Left kidney (tissue), 1 donor: ENCODE measurements at regions not wholly inside any gene's neighbourhood (a gene's known extent, or its start where the extent isn't known, plus 50 kb on each side); places are given as distances from the start of the nearest gene placed in this dataset.

Source experiments
- DNase-seq: peaks from one replicate; pipeline ENCODE4 v3.0.0-alpha.2; 2013

DNA sequence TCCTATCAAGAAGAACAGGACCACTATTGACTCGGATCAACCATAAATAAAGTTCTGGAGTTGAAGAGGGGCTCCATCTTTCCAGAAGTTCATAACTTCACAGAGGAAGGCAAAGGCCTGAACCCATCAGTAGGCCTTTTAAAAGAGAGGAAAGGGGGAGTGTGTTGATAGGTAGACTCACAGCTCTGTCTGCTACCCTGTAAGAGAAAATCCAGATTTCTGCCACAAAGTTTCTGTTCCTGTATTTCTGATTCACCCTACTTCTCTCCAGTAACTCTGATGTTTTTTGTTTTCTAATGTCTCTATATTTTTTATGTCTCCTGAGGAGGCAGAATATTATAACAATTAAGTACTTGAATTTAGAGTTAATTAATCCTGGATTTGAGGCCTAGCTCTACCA is 564.0 kb downstream of the TNS1 start:
- DNase-seq = no peak

DNA sequence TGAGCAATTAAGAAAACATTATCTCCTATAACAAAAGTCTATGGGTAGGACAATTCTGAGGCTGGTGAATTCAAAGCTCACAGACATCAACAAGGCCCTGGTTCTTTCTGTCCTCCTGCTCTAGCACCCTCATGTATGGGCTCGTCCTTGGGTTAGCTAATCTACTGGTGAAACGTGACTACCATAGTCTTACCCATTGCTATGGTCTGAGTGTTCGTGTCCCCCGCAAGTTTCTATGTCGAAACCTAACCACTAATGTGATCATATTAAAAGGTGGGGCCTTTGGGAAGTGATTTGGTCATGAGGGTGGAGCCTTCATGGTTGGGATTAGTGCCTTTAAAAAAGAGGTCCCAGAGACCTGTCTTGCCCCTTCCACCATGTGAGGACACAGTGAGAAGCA is 564.7 kb downstream of the TNS1 start:
- DNase-seq = no peak

DNA sequence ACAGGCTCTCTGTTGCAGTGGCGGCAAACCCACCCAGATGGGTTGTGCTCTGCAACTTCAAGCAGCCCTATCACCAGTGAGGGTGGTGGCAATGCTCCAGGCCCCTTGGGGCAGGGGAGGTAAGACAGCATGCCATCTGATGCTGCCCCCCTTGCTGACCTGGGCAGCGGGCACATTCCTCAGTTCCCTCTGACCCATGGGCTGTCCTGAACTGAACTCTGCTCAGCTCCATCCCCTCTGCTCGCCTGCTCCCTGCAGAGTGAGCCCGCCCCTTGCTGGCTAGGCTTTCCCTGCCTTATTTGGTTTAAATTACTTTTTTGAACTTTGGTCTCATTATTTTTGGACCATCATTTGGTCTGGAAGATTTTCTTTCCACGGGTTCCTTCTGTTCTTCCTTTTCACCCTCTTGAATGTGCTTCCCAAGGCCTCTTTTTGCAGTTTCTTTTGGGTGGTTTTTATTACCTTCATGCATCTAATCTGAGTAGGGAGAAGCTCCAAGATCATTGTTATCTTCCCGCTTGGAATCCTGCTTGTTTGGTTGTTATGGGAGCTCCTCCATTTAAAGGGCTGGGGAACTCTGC is 565.4 kb downstream of the TNS1 start:
- DNase-seq = no peak

DNA sequence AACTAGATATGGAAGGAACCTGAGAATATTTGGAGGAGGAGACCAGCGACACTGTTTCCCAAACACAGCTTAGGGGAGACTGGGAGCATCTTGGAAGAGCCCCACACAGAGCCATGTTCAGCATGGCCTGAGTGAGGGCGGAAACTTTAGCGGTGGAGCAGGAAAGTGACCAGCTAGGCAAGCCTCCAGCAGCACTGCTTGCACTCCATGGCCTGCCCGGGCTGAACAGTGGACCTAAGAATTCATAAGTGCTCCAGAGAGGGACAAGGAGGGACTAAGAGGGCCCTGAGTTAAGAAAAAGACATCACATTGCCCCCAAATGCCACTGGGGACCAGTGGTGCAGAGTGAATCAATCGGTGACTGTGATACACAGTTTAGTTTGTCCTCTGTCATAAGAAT is 566.4 kb downstream of the TNS1 start:
- DNase-seq = no peak

DNA sequence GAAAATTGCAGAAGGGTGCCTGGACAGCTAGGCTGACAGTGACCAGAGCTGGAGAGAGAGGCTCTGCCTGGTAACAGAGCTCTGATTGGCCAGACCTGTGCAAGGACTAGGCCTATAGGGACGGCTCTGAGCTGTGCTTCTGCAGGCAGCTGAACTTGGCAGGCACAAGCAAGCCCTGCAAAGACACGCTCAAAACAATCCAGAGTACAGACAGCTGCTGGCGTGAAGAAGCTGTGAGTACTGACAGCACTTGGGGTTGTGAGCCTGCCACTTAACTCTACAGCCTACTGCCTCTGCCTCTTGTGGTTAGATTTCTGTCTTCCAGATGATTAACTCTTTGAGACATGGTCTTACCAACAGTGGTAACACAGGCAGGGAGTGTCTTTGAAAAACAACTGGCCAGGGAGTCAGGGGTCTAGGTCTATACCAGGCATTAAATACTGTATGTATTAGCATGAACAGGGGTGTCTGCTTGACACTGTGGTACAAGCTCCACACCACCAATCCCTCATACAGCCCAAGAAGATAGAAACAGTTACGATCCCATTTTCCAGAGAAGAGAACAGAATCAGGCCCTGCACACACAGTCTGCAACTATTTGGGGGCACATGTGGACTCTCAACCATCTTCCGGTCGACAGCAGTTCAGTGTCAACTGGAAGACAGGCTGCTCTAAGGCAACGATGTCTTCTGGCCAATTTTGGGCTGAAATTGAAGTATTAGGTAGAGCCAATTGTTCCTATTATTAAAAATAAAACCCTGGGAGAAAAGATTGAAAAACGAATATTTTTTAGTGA is 568.4 kb downstream of the TNS1 start:
- DNase-seq = peak; percentile 89

DNA sequence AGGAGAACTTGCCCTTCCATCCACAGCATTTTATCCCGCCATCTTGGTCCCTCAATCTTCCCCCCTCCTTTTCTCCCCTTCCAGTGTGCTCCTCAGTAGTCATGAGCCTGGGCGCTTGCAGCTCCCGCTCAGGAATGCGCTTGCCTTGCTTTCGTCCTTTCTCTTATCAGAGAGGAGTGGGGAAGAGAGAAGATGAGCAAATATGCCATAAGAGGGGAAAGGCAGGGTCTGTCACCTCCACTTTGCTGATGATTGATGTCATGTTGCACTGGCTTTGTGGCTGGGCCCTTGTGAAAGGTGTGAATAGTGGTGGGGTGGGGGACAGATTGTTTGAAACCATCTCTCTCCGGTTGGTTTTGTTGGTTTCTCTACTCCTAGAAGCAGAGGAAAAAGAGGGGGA is 569.3 kb downstream of the TNS1 start:
- no peak for DNase-seq

DNA sequence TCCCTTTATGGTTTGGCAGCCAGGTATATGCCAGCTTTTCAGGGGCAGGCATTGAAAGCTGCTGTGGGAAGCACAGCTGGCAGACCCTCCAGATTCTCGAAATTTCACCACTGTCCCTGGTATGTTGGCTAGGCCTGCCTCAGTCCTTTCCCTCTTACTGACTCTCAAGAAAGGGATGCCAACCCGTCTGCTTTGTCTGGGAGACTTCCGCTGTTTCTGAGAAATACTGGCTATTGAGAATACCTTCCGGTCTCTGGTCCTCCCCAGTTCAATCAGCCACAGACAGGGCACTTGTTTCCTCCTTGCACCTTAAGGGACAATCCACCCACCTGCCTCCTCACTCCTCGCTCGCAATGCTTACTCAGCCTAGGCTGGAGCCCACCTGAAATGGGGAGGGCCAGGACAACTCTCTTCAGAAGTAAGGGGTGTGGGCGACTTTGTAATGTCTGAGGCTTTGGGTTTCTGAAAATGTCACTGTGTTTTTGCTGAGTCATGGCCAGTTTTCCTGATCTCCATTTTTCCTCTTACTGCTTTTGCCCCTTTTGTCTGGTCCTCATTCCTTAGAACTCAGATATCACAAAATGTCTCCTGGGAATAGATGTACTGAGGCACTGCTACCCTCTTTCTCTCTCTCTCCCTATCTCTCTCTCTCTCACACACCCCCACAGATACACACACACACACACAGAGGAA is 571.1 kb downstream of the TNS1 start:
- DNase-seq = no peak

DNA sequence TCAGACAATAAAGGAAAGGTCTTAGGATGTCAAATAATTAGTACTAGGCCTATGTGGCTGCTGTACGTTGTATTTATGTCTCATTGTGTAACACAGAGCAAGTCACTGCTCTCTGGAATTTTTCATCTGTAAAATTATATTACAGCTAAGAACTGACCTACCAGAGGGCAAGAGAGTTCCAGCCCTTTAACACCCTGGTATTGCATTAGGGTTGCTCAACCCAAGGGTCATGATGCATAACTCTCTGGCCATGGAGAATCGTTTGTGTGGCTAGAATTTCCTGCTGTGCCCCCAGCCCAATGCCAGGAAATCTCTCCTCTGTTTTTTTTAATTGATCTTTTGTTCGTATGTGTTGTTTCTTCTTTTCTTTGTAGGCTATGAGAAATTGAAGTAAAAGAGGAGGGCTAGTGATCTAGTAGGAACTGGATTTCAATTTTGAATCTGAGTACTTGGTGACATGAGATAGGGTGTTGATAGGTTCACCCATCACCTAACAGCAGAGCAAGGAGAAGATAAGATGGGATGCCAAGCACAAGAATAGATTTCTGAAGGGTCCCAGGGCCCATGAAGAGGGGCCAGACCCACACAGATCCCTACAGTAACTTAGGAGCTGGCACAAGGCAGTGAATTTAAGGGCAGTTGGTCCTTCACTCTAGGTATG is 571.2 kb upstream of the TNP1 start:
- no peak for DNase-seq

DNA sequence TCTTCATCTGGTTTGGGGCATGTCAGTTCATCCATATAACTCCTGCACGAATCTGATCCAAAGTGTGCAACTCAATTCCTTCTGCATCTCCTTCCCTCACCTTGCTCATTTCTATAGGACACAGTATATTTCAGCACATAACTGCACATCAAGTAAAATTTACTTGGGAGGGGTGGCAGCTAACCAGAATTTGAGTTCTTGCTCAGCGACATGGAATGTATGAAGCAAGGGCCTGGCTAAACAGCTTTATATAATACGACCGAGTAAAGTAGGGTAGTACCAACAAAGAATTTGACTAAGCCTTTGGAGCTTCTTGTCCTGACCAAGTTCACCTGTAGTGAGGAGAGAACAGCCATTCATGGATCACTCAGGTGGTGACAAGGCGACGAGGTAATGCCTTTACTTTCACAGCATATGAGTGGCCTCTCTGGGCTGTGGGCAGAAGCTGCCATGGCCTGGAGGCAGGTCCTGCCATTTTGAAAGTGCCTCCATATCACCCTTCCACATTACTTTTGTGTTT is 570.2 kb upstream of the TNP1 start:
- DNase-seq = no peak

DNA sequence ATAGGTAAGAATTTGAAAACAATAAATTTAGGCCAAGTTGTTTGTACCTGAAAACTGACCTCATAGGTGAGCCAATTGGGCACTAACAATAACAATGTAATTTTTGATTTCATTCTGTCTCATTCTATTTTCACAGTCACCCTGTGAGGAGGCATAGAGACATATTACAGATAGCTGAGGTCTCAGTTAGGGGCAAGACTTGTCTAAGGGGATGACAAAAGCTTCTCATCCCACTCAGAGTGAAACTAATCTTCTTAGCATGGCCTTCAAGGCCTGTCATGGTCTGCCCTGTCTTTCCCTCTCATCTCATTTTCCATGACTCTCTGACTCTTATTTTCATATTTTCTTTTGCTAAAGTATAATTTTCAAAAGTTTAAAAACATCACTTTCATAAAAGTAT is 562.0 kb upstream of the TNP1 start:
- DNase-seq = no peak

DNA sequence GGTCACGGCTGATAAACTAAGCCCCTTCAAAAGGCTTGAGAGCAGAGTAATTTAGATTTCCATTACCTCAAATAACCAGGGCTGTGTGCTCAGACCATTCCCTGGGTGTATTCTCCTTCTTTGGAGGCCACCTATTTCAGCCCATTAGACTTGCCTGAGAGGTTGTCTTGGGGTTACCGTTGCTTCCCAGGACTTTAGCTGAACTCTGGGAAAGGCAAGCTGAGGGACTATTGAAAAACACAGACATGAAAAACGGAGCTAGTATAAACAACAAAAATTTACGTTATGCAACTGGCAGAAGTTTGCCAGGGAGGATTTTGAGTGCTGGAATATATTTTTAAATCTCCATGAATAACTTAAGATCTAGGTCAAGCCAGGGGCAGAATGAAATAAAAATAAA is 561.0 kb upstream of the TNP1 start:
- no peak for DNase-seq

DNA sequence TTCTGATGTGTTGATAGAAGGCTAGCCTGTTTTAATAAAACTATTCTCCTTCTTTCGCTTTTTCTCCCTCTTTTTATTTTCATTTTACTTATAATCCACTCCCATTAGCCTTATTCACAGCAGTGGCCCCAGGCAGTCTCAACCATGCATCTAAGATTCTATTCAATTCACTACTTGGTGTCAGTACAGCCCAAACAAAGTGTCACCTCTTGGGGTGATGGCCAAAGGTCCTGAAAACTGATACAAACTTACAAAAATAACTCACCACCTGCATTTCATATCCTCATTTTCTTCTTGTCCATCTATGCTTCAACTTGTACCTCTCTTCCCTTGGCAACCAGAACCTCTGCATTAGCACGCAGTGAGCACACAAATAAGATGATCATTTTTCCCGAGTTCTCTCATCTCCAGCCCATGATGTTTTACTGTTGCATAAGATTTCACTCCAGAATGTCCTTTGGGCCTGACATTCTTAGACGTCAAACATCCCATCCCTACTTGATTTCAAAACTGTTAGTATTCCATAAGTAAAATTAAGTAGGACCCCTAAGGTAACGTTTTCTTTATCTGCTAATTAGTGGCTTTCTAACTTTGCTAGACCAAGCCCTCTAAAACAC is 559.3 kb upstream of the TNP1 start:
- no peak for DNase-seq

DNA sequence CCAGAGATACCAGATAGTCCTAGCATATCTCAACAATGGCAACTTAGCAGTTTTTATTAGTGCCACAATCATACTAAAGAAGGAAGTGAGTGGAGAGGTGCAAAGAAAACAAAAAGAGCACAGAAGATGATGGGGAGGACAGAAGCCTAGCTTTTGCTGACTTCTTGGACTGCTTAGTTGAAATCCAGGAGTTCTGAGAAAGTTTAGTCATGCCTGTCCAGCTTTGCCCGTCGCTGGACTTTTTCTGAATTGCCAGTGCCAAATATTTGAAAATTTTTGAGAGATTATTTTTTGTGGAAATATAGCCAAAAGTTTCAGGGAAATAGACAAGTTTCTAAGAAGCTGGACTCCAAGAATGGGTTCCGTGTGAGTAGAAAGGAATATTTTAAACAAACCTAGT is 558.7 kb upstream of the TNP1 start:
- no peak for DNase-seq

DNA sequence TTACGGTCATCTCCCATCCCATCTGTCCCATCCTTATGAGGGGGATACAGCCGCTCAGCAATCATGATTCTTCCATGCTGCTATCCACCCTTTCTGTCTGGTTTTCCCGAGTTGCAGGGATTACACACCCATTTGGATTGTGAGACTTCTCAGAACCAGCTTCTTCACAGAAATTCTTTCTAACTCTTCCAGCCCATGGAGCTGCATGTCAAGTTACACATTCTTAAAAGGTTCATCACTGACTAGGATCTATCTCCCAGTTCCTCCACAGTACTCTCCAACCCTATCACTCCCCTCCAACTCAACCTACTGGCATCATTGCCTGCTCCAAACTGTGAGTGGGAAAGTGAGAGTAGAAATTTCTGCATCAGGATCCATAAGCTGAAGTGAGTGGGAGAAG is 558.2 kb upstream of the TNP1 start:
- DNase-seq = no peak

DNA sequence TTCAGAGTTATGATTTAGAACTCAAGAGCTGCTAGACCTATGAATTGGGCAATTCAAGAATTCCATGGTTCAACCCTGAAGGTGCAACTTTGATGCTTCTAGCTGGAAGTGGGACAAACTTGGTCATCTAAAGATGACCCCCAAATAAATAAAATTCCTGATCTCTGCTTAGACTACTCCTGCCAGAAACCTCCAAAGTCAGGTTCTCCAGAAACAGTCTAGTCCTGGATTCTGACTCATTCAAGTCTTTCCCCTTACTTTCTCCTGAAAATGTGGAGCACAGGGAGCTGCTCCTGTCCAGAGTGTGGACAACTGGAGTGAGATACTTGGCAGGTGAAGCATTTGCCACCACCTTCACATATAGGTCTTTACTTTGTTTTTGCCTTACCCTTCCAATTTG is 557.7 kb upstream of the TNP1 start:
- no peak for DNase-seq

DNA sequence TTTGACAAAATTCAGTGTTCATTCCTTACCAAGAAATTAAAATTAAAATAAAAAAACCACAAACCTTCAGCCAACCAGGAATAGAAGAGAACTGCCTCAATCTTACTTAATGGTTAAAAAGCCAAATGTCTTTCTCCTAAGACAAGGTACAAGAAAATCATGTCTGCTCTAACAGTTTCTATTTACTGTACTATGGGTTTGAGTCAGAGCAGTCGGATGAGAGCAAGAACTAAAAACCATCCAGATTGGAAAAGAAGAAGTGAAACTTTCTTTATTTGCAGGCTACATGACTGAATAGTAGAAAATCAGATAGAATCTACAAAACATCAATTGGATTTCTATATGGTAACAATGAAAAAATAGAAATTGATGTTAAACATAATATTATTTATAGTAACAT is 555.5 kb upstream of the TNP1 start:
- DNase-seq = no peak

DNA sequence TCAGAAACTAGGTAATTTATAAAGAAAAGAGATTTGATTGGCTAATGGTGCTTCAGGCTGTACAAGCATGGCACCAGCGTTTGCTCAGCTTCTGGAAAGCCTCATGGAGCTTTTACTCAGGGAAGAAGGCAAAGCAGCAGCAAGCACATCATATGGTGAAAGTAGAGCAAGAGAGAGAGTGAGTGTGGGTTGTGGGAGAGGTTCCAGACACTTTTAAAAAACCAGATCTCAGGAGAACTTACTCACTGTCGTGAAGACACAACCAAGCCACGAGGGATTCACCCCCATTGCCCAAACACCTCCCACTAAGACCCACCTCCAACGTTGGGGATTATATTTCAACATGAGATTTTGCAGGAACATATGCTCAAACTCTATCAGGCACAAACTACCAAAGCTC is 554.6 kb upstream of the TNP1 start:
- DNase-seq = no peak

DNA sequence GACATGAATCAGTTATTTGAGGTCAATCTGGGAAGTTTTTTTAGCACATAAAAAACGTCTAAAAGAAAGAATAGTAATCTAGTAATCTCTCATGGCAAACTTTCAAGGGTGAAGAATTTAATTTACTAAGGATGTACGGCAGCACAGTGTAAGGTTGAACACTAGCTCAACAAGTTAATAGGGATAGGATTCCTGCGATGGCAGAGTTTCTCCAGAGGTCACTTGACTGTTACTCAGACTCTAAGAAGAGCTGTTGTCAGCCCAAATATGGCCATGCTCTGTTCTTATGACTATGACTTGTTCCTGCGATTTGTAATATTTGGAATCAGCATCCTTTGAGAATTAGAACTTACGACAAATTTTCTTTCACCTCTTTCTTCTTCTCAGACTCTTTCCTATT is 553.3 kb upstream of the TNP1 start:
- no peak for DNase-seq

DNA sequence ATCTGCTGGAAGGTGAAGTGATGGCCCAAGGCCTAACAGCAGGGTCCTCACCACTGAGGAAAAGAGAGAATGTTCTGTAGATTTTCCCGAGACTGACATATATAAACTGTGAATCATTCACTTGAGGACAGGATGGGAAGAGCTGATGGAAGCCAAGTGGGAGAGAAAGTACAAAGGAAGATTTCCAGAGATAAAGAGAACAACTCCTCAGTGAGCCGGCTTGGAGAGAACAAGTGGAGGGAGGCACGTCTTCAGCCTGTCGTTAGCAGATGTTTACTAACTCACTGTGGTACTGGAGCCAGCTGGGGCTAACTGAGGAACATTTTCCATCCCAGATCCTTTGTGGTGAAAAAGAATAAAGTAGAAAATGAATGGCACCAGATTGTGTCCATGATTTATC is 552.9 kb upstream of the TNP1 start:
- no peak for DNase-seq

DNA sequence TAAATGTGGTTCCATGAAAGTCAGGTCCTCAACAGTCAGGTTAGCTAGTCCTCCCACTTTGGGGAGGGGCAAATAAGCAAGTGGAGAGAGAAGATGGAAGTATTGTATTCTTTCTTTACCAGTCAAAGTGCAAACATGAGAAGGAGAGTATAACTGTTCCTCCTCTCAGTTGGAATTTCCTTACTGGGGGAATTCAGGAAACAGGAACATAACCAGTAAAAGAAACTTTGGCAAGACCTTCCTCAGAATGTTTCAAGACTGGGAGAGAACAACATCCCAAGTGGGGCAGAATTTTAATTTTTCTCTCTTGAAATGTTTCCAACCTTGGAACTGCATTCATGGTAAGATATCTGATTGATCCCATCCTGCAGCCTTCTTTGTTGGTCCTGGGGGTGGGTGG is 552.4 kb upstream of the TNP1 start:
- DNase-seq = no peak

DNA sequence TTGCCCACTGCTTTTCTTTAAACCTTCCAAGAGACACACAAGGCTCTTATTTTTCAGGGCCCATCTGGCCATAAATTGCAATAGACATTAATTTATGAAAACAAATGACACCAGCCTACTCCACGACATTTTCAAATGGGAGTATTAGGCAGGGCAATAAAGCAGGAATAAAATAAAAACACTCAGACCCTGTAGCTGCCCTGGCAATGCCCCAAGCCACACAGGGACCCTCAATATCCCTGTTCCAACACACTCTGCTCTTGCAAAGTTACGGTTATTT is 550.8 kb upstream of the TNP1 start:
- no peak for DNase-seq

DNA sequence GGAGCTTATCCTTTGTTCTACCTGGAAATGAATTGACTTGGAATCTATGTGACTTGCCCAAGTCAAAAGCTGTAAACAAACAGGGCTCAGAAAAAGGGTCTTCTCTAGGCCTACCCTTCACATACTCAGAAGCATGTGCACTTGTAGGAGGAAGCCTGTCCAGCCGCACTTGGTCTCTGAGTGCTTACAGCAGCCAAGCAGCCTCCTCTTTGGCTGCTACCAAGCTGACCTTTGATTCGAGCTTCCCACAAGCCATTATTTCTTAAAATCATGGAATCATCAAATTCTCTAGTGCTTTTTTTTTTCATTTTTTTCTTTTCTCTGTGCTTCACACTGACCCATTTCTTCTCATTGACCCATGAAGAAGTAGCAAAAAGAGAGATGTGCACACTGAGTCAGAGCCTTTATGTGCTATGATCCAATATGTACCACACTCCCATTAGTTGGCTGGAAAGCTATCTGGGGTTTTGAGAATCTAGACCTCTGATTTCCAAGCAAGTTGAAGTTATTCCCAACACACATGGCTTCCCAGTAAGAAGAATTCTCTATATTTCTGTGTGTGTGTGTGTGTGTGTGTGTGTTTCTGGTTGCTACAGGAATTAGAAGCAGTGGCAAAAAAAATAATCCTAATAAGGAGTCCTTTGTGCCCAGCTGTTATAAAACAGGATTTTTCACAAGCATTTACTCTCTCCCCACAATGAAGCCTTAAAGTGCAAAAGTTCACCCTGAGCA is 550.3 kb upstream of the TNP1 start:
- no peak for DNase-seq
